Cardiac septum (tissue), 1 donor: ENCODE measurements at regions not wholly inside any gene's neighbourhood (a gene's known extent, or its start where the extent isn't known, plus 50 kb on each side); places are given as distances from the start of the nearest gene placed in this dataset.
"Not testable (repeated sequence)": the region's sequence is repeated elsewhere in the genome, so short reads cannot be mapped to it uniquely, and the experiment has no call there.

ENCODE experiments used
- DNase-seq: peaks from one replicate; pipeline ENCODE4 v3.0.0-alpha.2; 2020; ENCODE audit warnings: low spot score
- intact Hi-C: fragments of 100-400 bp; cut with DNase I; formaldehyde crosslinking; loops from one replicate; pipeline ENCODE4 v1.14.0; 2022
- donor health status: DM: no; HTN: no; CAD: no.

DNA sequence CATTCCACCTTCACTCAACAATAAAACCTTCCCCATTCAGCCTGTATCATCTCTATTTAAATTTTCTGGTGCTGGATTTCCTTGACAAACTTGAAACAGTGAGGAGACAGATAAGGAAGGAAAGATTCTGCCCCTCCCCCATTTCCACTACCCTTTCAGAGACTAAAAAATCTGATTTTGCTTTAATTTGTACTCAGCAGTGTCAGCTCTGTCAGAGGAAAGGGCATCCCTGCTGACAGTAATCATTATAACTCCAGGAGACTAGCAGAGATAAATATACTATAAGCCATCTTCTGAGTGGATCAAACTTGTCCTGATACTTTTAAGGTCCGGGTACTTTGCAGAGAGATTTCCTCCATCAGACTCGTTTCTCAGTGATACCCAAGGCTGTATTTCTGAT is 155.6 kb downstream of the SAMD5 start:
- DNase-seq = no peak
- intact Hi-C loops = no loop called here

DNA sequence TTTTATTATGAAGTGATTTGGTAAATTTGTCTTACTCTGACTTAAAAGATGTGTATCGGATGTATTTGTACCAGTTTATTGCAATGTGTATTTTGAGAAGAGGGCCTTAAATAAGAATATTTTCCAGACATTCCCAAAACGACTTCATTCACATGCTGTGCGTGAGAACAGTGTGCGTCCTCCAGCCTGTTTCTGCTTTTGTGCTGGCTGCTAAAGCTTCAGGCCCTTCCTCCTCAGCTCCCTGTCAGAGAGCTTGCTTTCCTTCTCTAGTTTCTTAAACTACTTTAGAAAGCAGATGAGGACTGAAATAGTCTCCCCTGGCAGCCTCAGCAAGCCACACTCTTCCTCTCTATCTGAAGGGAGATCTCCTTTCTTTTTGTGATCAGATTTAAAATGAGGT is 157.8 kb downstream of the SAMD5 start:
- intact Hi-C loops = no loop called here
- no peak for DNase-seq

DNA sequence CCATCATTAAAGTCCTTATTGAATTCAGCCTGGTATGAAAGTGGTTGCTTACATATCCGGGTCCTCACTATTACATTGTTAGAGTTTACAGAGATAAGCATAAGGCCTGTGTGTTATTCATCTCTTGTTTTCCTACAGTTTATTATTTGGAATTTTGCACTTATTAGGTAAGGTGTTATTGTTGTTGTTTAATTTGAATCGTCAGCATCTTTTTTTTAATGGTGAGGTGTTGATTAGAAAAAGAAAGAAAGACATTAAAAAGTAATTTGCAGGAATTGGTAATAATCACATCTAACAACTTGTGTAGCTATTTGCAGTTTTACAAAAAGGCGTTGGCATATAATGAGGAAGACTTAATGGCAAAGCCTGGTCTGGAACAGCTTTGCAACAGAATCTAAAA is 158.6 kb downstream of the SAMD5 start:
- intact Hi-C loops = no loop called here
- no peak for DNase-seq

DNA sequence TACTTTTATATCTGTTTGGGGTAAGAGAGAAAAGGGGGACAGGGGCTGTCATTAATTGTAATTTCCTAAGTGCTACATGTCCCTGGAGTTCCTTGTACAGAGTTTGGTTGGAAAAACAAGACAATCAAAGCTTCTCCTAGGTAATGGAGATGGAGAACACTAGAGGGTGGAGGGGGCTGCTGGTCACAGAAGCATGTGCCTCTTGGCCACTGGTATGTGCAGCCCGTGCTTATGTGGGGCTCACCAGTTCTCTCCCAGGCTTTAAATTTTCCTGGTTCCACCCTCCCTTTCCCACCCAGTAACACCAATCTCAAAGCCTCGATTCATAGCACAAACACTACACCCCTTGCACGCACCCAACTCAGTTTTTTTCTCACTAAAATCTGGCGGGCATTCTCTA is 165.6 kb downstream of the SAMD5 start:
- intact Hi-C loops = no loop called here
- DNase-seq = no peak

DNA sequence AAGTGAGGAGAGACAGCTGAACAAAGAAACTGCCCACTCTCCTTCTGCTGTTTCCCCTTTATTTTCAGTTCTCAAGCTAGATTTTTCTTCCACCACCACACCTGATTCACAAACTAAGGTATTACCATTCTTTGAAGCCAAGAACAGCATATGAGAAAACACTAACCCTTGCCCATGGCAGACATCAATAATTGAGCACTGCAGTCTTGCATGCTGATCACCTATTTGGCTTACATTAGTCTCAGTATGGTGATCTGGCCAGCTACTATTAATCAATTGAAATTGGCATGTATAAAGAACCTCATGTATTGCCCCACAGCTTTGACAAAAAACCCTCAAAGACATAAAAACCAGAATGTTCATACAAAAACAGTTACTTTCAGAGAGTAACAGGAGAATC is 166.3 kb downstream of the SAMD5 start:
- DNase-seq = no peak
- intact Hi-C loops = no loop called here

DNA sequence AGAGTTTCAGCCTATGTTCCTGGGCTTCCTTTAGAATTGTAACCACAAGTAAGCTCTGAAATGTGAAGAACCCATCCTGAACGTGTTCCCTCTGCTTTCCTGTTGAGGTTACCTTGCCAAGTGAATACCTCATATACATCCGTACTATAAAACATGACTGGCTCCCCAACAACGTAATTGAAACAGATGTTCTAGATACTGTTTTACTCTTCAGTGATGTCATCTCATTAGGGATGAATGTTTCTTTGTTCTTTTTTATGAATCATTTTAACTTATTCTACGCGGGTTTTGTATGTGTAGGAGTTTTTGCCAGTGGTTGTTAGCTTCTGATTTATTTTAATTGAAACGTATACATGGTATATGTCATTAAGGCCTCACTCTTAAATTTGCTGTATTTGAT is 166.8 kb downstream of the SAMD5 start:
- no peak for DNase-seq
- intact Hi-C loops = no loop called here

DNA sequence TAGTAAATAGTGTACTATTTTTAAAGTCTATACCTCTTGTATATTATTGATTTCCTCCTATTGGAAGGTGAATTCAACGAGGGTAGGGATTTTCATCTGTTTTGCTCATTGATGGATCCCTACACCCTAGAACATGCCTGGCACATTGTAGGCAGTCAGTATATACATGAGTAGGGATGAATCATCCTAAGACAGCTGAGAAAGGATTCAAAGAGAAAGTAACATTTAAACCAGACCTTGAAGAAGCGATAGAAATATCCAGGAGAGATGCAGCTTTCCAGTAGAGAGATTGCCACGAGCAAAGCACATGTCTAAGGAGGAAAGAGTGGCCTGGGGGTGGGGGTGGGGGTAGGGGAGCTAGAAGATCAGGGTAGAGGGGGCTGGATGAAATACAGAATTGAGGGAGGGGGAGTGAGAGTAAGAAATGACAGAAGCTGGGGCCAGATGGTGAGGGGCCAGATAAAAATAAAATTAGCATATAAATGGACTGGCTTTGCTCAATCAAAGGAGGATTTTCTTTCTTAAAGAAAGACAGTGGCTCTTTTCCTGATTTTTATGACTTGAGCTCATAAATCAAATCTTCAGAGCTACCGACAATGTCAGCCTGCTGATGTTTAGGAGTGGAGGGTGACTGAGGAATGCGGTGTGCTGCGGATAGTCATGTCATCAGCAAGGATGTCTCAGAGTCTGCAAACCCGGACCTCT is 168.2 kb downstream of the SAMD5 start:
- DNase-seq = no peak
- intact Hi-C loops = no loop called here

DNA sequence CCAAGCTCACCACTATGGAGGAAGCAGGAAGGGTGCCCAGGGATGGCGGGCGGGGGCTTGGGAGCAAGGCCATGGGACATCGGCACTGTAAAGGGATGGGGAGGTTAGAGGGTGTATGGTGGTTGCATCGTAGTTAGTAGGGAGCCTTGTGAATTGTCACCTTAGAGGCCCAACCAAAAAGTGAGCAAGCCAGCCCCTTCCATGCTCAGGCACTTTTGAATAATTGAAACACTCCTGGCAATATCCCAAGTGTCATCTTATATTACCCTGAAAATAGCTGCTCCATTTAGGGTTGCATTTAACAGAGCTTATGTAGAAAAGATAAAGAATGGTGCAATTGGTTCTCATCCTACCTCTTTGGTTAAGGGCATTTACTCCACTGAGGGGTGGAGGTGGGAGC is 169.2 kb downstream of the SAMD5 start:
- no peak for DNase-seq
- intact Hi-C loops = no loop called here

DNA sequence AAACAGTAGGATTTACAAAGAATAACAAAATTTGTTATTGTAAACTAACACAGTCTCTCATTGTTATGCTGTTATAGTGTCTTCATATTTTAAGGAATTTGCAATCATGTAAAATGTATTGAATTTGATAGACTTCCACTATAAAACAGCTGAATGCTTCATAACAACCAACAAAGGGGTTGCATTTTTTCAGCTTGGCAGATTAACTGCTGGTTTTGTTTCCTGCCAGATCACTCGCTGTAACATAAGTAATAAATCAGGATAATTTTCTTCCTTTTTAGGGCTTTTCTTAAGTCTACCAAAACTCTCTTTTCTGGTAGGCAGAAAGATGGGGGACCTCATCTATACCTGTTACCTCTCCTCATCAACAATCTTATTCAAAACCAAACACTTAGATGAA is 169.8 kb downstream of the SAMD5 start:
- intact Hi-C loops = no loop called here
- no peak for DNase-seq

DNA sequence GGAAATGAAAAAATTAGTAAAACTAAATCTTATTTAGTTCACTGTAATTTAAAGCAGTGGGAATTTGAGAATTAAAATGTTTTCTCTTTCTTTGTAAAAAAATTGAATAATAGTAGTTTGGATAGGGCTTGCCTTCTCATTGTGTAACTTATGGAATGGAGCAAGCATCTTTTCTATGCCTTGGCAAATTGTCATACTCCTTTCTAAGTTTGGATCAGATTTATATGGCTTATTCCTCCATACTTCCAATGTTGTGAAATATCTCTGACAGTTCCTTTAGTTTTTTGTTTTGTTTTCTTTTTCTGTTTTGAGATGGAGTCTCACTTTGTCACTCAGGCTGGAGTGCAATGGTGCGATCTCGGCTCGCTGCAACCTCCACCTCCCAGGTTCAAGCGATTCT is 176.4 kb downstream of the SAMD5 start:
- no peak for DNase-seq
- intact Hi-C loops = no loop called here

DNA sequence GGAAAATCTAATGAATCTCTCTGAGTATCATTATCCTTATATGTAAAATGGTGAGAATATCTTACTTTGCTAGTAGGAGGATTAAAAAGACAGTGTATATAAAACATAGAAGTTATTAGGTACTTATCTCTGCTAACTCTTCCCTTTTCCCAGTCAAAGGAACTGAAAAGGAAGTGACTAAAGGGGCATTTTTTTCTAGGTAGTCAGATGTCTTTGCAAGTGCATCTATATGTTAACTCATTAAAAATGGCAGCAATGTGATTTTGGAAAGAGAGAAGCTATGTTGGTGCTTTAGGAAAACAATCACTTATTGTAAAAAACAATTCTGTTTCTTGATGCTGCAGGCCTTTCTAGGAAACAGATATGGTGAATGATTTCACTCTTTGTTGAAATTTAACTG is 180.9 kb downstream of the SAMD5 start:
- no peak for DNase-seq
- intact Hi-C loops = no loop called here

DNA sequence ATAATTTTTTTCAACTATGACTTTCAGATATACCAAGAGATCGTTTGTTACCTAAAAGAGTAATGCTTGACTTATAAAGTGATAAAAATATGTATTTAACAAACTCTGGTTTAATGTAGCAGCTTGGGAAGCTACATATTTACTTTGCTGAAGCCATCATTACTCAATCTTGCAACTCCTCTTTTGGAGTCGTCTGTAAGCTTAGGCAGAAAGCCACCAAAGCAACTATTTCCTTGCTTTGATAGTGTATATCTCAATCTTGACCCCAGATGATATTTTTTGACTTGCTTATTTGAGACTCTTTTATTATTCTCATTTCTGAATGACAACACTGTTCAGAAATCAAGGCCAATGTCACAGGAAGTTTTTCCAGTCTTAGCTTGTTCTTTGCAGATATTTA is 183.0 kb downstream of the SAMD5 start:
- intact Hi-C loops = no loop called here

DNA sequence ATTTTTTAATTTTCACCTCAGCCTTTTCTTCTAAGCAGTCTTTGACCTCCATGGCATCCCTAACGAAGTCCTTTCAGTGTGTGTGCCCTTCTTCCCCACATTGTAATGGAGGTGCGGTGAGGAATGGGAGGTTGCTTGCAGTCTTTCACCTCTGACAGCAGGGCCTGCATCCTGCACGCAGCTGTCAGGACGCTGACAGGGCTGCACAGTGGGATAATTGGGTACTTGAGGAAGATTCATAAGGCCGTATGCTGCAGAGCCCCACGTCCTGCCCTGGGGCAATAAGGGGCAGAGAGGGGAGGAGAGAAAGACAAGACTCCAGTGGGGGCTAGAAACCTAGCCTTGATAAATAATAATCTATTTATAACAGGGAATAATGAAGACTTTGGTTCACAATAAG is 184.7 kb downstream of the SAMD5 start:
- intact Hi-C loops = no loop called here
- no peak for DNase-seq

More for the DNA sequence above, 183.0 kb downstream of the SAMD5 start:
- no peak for DNase-seq

DNA sequence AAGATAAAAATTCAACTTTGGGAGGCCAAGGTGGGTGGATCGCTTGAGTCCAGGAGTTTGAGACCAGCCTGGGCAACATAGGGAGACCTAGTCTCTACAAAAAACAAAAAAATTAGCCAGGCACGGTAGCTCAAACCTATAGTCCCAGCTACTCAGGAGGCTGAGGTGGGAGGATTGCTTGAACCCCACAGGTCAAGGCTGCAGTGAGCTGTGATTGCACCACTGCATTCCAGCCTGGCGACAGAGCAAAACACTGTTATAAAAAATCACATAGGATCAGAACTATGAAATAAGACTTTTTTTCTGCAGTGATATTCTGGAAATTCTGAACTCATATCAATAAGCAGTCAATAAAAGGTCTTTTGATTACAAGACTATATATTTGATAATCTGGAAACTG is 186.1 kb downstream of the SAMD5 start:
- DNase-seq, intact Hi-C loops: not testable (repeated sequence)

DNA sequence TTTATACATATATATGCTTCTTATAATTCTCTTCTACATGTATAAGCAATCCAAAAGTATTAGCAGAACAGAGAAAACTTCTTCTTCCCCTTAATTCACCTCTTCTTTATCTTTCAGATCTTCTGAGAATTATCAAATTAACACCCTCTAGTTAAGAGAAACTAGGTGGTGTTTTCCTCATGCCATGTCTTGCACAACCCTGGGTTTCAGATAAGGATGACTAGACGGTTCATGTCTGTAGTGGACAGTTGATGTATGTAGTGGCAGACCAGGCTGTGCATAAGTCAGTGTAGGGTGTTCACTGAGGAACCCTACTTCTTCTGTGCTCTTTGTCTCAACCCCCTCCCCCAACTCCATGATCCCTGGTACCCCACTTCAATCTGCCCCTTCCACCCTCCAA is 187.3 kb downstream of the SAMD5 start:
- intact Hi-C loops = no loop called here
- no peak for DNase-seq

DNA sequence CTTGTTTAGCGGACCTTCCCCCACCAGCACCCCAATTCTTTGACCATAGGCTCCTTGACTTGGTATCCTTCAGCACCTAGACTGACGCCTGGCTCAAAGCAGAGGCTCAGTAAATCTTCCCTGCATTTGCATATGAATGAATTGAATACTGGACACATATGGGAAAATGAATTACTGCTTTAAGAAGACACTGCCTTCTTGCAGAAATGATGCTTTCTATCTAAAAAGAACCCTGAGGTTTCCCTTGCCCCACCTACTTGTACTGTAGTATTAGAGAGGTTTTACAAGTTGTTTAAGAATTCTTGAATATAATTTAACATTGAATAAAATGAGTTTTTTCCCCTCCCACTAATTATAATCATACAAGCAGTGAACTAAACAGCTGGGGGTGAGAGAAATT is 190.7 kb downstream of the SAMD5 start:
- DNase-seq = no peak
- intact Hi-C loops = no loop called here

DNA sequence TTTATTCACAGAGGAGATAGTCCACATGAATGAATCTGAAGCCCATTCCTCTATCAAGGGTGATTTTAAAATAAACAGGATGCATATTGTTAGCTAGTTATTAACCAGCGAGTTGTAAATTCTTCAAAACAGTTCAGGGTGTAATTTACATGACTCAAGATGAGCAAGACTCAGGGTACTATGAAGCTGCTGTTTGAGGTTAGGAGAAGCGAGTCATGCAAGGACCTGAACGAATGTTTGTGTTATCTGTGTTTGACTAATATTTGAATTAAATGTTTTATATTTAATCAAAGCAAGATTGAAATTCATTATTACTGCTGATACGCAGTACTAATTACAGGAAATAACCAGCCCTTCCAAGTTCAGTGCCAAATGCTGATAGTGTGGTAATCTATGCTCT is 191.1 kb downstream of the SAMD5 start:
- no peak for DNase-seq
- intact Hi-C loops = no loop called here

DNA sequence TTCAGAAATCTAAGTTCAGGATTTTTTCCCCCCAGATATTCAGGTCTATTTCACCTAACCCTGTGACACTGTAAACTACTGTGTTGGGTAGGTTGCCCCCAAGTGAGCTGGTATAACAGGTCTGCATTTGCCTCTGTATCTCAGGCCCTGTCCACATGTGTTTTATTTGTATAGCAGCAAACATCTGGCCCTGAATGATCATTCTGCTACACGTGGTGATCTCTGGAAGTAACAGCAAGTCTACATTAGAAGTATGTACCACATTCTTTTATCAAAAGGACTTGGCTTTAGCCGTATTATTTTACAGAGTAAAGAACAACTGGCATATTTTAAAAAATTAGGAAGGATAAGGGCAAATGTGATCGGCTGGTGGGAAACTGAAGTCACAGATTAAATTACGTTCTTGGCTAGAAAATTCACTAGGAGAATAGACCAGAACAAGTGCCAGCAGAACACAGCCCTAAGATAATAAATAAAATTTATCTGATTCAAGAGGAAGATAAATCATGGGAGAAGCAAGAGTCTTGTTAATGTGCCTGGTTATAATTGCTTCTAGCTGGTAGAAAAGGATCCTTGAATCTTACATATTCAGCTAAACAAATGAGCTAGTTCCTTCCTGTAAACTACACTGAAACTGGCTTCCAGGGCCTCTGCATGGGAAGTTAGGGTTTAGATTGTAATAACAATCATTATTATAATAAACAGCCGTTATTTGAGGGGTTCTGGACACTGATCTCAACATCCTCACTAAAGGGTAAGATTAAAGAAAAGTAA is 192.1 kb downstream of the SAMD5 start:
- intact Hi-C loops = no loop called here
- no peak for DNase-seq

DNA sequence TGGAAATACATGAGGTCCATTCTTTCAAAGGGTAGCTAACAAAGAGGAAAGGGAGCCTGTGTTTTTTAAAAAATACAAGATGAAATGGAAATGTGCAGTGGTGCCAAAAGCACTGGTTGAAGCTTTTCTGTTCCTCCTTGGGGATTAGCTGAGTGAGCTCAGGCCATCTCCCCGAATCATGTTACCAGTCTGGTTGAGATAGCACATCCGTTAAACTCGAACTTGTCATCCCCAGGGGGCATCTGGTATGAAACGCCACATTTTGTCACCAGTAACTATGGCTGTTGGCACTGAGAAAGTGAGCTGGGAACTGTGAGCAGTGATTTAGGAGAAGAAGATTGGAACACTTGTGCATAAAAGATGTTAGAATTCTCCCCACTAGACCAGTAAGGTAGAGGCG is 196.2 kb downstream of the SAMD5 start:
- intact Hi-C loops = no loop called here
- no peak for DNase-seq

DNA sequence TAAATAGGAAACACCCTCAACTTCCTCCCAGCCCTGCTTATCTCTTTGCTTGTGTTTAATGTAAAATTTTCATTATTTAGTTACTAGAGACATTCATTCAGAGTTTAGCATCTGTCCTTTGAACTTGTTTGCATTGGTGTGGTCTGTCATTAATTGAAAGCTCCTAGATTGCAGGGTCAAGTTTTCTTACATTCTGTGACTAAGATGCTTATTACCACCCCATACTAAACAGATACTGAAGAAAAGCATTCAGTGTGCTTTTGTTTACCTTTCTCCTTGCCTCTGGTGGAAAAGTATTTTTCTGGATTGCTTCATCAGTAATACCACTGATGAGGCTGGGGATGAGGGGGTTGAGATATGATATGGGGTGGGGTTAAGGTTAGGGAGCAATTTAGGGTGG is 199.0 kb downstream of the SAMD5 start:
- DNase-seq = no peak
- intact Hi-C loops = no loop called here

DNA sequence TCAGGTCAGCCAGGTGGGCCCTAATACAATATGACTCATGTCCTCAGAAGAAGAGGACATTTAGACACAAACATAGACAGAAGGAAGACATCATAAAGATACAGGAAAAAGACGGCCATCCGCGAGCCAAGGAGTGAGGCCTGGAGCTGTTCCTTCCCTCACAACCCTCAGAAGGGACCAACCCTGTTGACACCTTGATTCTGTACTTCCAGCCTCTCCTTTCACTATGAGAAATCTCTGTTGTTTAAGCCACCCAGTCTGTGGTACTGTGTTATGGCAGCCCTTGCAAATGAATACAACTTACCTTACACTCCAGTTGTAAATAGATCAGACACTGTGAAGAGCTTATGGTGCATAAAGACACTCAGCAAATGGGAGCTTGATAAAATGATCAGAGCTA is 199.7 kb downstream of the SAMD5 start:
- DNase-seq = no peak
- intact Hi-C loops = no loop called here
